ENCODE measurements at regions not wholly inside any gene's neighbourhood (a gene's known extent, or its start where the extent isn't known, plus 50 kb on each side); places are given as distances from the start of the nearest gene placed in this dataset.

GRCh38 chr18:30908381-30908780 is 134.2 kb downstream of the DSC3 start:
- Histone ChIP-seq H3K27ac (ENCODE audit: low read length) (no peak overlapping the region), H3K4me3 (ENCODE audit: low read depth in 2 of 2, low read length in 2 of 2) (no peak overlapping the region), H3K36me3 (ENCODE audit: control insufficient read depth, insufficient read depth, low read length) (no peaks in the 10 kb centered on the region), H3K27me3 (ENCODE audit: control insufficient read depth, insufficient read depth, low read length) (no peaks in the 10 kb centered on the region), H3K9me3 (ENCODE audit: control insufficient read depth, insufficient read depth, low read depth, low read length) (no peaks in the 10 kb centered on the region), H3K4me1 (ENCODE audit: control insufficient read depth, insufficient read depth, low read length) (no peaks in the 10 kb centered on the region)
- no peak for ATAC-seq
- BruUV-seq (replicated peaks), result no TSS peak
- in situ Hi-C loops (cut with HindIII; ENCODE audit: low pct_unique_long_range_greater_than_20kb, low sequenced_read_pairs), result no loop called here
- intact Hi-C loops (cut with micrococcal nuclease; ENCODE audit: unreplicated experiment), result no loop called here
- ChIA-PET POLR2A (no interaction called here), CTCF (no interaction called here)
- TF ChIP-seq CTCF (IDR thresholded peaks at IDR 0.05) (no peak), REST (IDR thresholded peaks at IDR 0.05; ENCODE audit: insufficient read depth in 1 of 2, low read depth in 2 of 2, low read length in 1 of 2) (no peak), SIN3A (IDR thresholded peaks at IDR 0.05; ENCODE audit: borderline replicate concordance, insufficient read depth, low read depth, low read length) (no peak), TCF7L2 (IDR thresholded peaks at IDR 0.05; ENCODE audit: low read depth, low read length) (no peak), POLR2AphosphoS5 (IDR thresholded peaks at IDR 0.05; ENCODE audit: low read depth, low read length) (no peak)
- DNase-seq (ENCODE audit: low read depth, low spot score), result no peak

- Histone ChIP-seq H3K27me3 (ENCODE audit: control insufficient read depth, insufficient read depth, low read length) (no peaks in the 10 kb centered on the region), H3K27ac (ENCODE audit: low read length) (no peak overlapping the region), H3K9me3 (ENCODE audit: control insufficient read depth, insufficient read depth, low read depth, low read length) (no peaks in the 10 kb centered on the region), H3K4me1 (ENCODE audit: control insufficient read depth, insufficient read depth, low read length) (no peaks in the 10 kb centered on the region), H3K4me3 (ENCODE audit: low read depth in 2 of 2, low read length in 2 of 2) (no peak overlapping the region), H3K36me3 (ENCODE audit: control insufficient read depth, insufficient read depth, low read length) (no peaks in the 10 kb centered on the region)
- in situ Hi-C loops (cut with HindIII; ENCODE audit: low pct_unique_long_range_greater_than_20kb, low sequenced_read_pairs) (no loop called here), intact Hi-C loops (cut with micrococcal nuclease; ENCODE audit: unreplicated experiment) (no loop called here)
- BruUV-seq (replicated peaks), result no TSS peak
- no peak for ATAC-seq
- TF ChIP-seq TCF7L2 (IDR thresholded peaks at IDR 0.05; ENCODE audit: low read depth, low read length) (no peak), CTCF (IDR thresholded peaks at IDR 0.05) (no peak), REST (IDR thresholded peaks at IDR 0.05; ENCODE audit: insufficient read depth in 1 of 2, low read depth in 2 of 2, low read length in 1 of 2) (no peak), SIN3A (IDR thresholded peaks at IDR 0.05; ENCODE audit: borderline replicate concordance, insufficient read depth, low read depth, low read length) (no peak), POLR2AphosphoS5 (IDR thresholded peaks at IDR 0.05; ENCODE audit: low read depth, low read length) (no peak)
- ChIA-PET CTCF (no interaction called here), POLR2A (no interaction called here)
- DNase-seq (ENCODE audit: low read depth, low spot score), result peak; percentile 22
Observed at GRCh38 chr18:30903566-30903965, 139.0 kb downstream of the DSC3 start.

Measured in Panc1 (cell line).